BLaER1 (cell line): ENCODE measurements at regions not wholly inside any gene's neighbourhood (a gene's known extent, or its start where the extent isn't known, plus 50 kb on each side); places are given as distances from the start of the nearest gene placed in this dataset.

ENCODE experiments used
- H3K27ac ChIP-seq: shearing (Covaris generic); formaldehyde crosslinking; 2 replicates; pipeline ENCODE4 v1.8.1; 2022
- H3K27me3 ChIP-seq: shearing (Covaris generic); formaldehyde crosslinking; 2 replicates; pipeline ENCODE4 v1.8.1; 2022
- H3K36me3 ChIP-seq: shearing (Covaris generic); formaldehyde crosslinking; 2 replicates; pipeline ENCODE4 v1.8.1; 2022
- H3K4me1 ChIP-seq: shearing (Covaris generic); formaldehyde crosslinking; 2 replicates; pipeline ENCODE4 v1.8.1; 2022
- H3K4me2 ChIP-seq: shearing (Covaris generic); formaldehyde crosslinking; 2 replicates; pipeline ENCODE4 v1.8.1; 2022
- H3K4me3 ChIP-seq: shearing (Covaris generic); formaldehyde crosslinking; 2 replicates; pipeline ENCODE4 v1.8.1; 2022
- H3K9ac ChIP-seq: shearing (Covaris generic); formaldehyde crosslinking; 2 replicates; pipeline ENCODE4 v1.8.1; 2022
- H3K9me3 ChIP-seq: shearing (Covaris generic); formaldehyde crosslinking; 2 replicates; pipeline ENCODE4 v1.8.1; 2022
- H4K20me1 ChIP-seq: shearing (Covaris generic); formaldehyde crosslinking; 2 replicates; pipeline ENCODE4 v1.8.1; 2022
- Cebpa-rat ChIP-seq: shearing (Covaris generic); IDR thresholded peaks from 2 replicates; pipeline ENCODE4 v1.8.1; 2022

GRCh38 chr10:117743509-117743908 lies 201.0 kb downstream of the EMX2 start:
- H3K27ac ChIP-seq = no peak overlapping the region
- H3K4me3 ChIP-seq = no peak overlapping the region
- no peaks in the 10 kb centered on the region for H3K4me1 ChIP-seq
- TF ChIP-seq Cebpa-rat = no peak
- H3K4me2 ChIP-seq = no peak overlapping the region
- H3K9me3 ChIP-seq = no peaks in the 10 kb centered on the region
- no peaks in the 10 kb centered on the region for H3K36me3 ChIP-seq
- H3K9ac ChIP-seq = no peak overlapping the region
- no peaks in the 10 kb centered on the region for H3K27me3 ChIP-seq
- H4K20me1 ChIP-seq = no peaks in the 10 kb centered on the region

- no peaks in the 10 kb centered on the region for H3K4me1 ChIP-seq
- H4K20me1 ChIP-seq = no peaks in the 10 kb centered on the region
- TF ChIP-seq Cebpa-rat = no peak
- no peaks in the 10 kb centered on the region for H3K9me3 ChIP-seq
- no peak overlapping the region for H3K27ac ChIP-seq
- no peak overlapping the region for H3K4me2 ChIP-seq
- no peak overlapping the region for H3K9ac ChIP-seq
- no peaks in the 10 kb centered on the region for H3K36me3 ChIP-seq
- H3K4me3 ChIP-seq = no peak overlapping the region
- no peaks in the 10 kb centered on the region for H3K27me3 ChIP-seq
Measured at GRCh38 chr10:117745301-117745700, 202.8 kb downstream of the EMX2 start.

- no peak overlapping the region for H3K4me3 ChIP-seq
- no peaks in the 10 kb centered on the region for H3K9me3 ChIP-seq
- H3K27ac ChIP-seq = no peak overlapping the region
- H4K20me1 ChIP-seq = no peaks in the 10 kb centered on the region
- H3K9ac ChIP-seq = no peak overlapping the region
- no peaks in the 10 kb centered on the region for H3K27me3 ChIP-seq
- no peaks in the 10 kb centered on the region for H3K4me1 ChIP-seq
- no peak overlapping the region for H3K4me2 ChIP-seq
- H3K36me3 ChIP-seq = no peaks in the 10 kb centered on the region
- TF ChIP-seq Cebpa-rat = no peak
Measured at GRCh38 chr10:117746541-117747448, 204.2 kb downstream of the EMX2 start.

- no peak overlapping the region for H3K4me3 ChIP-seq
- H3K4me1 ChIP-seq = no peaks in the 10 kb centered on the region
- H3K27ac ChIP-seq = no peak overlapping the region
- H3K36me3 ChIP-seq = no peaks in the 10 kb centered on the region
- H4K20me1 ChIP-seq = no peaks in the 10 kb centered on the region
- no peak overlapping the region for H3K9ac ChIP-seq
- no peak for TF ChIP-seq Cebpa-rat
- no peaks in the 10 kb centered on the region for H3K9me3 ChIP-seq
- no peak overlapping the region for H3K4me2 ChIP-seq
- H3K27me3 ChIP-seq = no peaks in the 10 kb centered on the region
Measured at GRCh38 chr10:117747636-117748035, 205.1 kb downstream of the EMX2 start.

- no peak overlapping the region for H3K4me3 ChIP-seq
- no peak overlapping the region for H3K4me2 ChIP-seq
- no peaks in the 10 kb centered on the region for H3K36me3 ChIP-seq
- no peak overlapping the region for H3K27ac ChIP-seq
- no peak for TF ChIP-seq Cebpa-rat
- H4K20me1 ChIP-seq = no peaks in the 10 kb centered on the region
- H3K4me1 ChIP-seq = no peaks in the 10 kb centered on the region
- H3K27me3 ChIP-seq = no peaks in the 10 kb centered on the region
- H3K9me3 ChIP-seq = no peaks in the 10 kb centered on the region
- H3K9ac ChIP-seq = no peak overlapping the region
Measured at GRCh38 chr10:117748058-117748457, 205.5 kb downstream of the EMX2 start.

GRCh38 chr10:117750616-117751015 lies 208.1 kb downstream of the EMX2 start:
- Histone ChIP-seq H3K9ac (no peak overlapping the region), H3K9me3 (no peaks in the 10 kb centered on the region), H3K4me3 (no peak overlapping the region), H3K4me2 (no peak overlapping the region), H3K4me1 (no peaks in the 10 kb centered on the region), H3K36me3 (no peaks in the 10 kb centered on the region), H3K27me3 (no peaks in the 10 kb centered on the region), H3K27ac (no peak overlapping the region), H4K20me1 (no peaks in the 10 kb centered on the region)
- no peak for TF ChIP-seq Cebpa-rat

GRCh38 chr10:117751259-117751658 lies 208.7 kb downstream of the EMX2 start:
- Histone ChIP-seq H4K20me1 (no peaks in the 10 kb centered on the region), H3K27ac (no peak overlapping the region), H3K27me3 (no peaks in the 10 kb centered on the region), H3K4me3 (no peak overlapping the region), H3K9me3 (no peaks in the 10 kb centered on the region), H3K4me1 (no peaks in the 10 kb centered on the region), H3K4me2 (no peak overlapping the region), H3K9ac (no peak overlapping the region), H3K36me3 (no peaks in the 10 kb centered on the region)
- TF ChIP-seq Cebpa-rat = no peak

- H3K9ac ChIP-seq = no peak overlapping the region
- H3K27me3 ChIP-seq = no peaks in the 10 kb centered on the region
- 0 out of 2 replicates have a peak, but pooled peaks cover 2% of the 10 kb centered on the region for H3K4me1 ChIP-seq
- TF ChIP-seq Cebpa-rat = no peak
- H3K27ac ChIP-seq = no peak overlapping the region
- no peaks in the 10 kb centered on the region for H3K36me3 ChIP-seq
- no peaks in the 10 kb centered on the region for H3K9me3 ChIP-seq
- H3K4me2 ChIP-seq = no peak overlapping the region
- H4K20me1 ChIP-seq = no peaks in the 10 kb centered on the region
- H3K4me3 ChIP-seq = no peak overlapping the region
Measured at GRCh38 chr10:117752103-117752502, 209.6 kb downstream of the EMX2 start.

- H3K4me3 ChIP-seq = no peak overlapping the region
- H3K27me3 ChIP-seq = no peaks in the 10 kb centered on the region
- no peak for TF ChIP-seq Cebpa-rat
- no peak overlapping the region for H3K9ac ChIP-seq
- no peak overlapping the region for H3K4me2 ChIP-seq
- H3K4me1 ChIP-seq = 0 out of 2 replicates have a peak, but pooled peaks cover 8% of the 10 kb centered on the region
- no peaks in the 10 kb centered on the region for H3K9me3 ChIP-seq
- no peaks in the 10 kb centered on the region for H3K36me3 ChIP-seq
- no peaks in the 10 kb centered on the region for H4K20me1 ChIP-seq
- no peak overlapping the region for H3K27ac ChIP-seq
Measured at GRCh38 chr10:117754770-117755658, 212.5 kb downstream of the EMX2 start.

- no peak for TF ChIP-seq Cebpa-rat
- H3K9ac ChIP-seq = no peak overlapping the region
- no peaks in the 10 kb centered on the region for H4K20me1 ChIP-seq
- 0 out of 2 replicates have a peak, but pooled peaks cover 8% of the 10 kb centered on the region for H3K4me1 ChIP-seq
- H3K27me3 ChIP-seq = no peaks in the 10 kb centered on the region
- H3K4me2 ChIP-seq = no peak overlapping the region
- no peaks in the 10 kb centered on the region for H3K9me3 ChIP-seq
- no peak overlapping the region for H3K4me3 ChIP-seq
- no peaks in the 10 kb centered on the region for H3K36me3 ChIP-seq
- H3K27ac ChIP-seq = no peak overlapping the region
Measured at GRCh38 chr10:117755659-117756014, 213.1 kb downstream of the EMX2 start.
